ENCODE measurements at regions not wholly inside any gene's neighbourhood (a gene's known extent, or its start where the extent isn't known, plus 50 kb on each side); places are given as distances from the start of the nearest gene placed in this dataset.

- H3K27ac Mint-ChIP-seq = no peak overlapping the region
- H3K9me3 Mint-ChIP-seq = peaks cover 4% of the 10 kb centered on the region
- no peak overlapping the region for H3K4me3 Mint-ChIP-seq
- POLR2A ChIA-PET = no interaction called here
- no peaks in the 10 kb centered on the region for H3K36me3 Mint-ChIP-seq
- H3K4me1 Mint-ChIP-seq = no peaks in the 10 kb centered on the region
- ATAC-seq (ENCODE audit: low read depth) (no peak), DNase-seq (no peak)
- H3K27me3 Mint-ChIP-seq = no peaks in the 10 kb centered on the region
Measured at GRCh38 chr9:115385383-115386122, 267.6 kb upstream of the TNC start.

- Mint-ChIP-seq H3K9me3 (peaks cover 2% of the 10 kb centered on the region), H3K27me3 (no peaks in the 10 kb centered on the region), H3K4me1 (no peaks in the 10 kb centered on the region), H3K36me3 (no peaks in the 10 kb centered on the region), H3K4me3 (no peak overlapping the region), H3K27ac (no peak overlapping the region)
- POLR2A ChIA-PET = no interaction called here
- DNase-seq = no peak
- no peak for ATAC-seq (ENCODE audit: low read depth)
Measured at GRCh38 chr9:115386963-115387770, 269.2 kb upstream of the TNC start.

- peaks cover 3% of the 10 kb centered on the region for H3K4me1 Mint-ChIP-seq
- no peak for DNase-seq
- no peak overlapping the region for H3K4me3 Mint-ChIP-seq
- H3K36me3 Mint-ChIP-seq = no peaks in the 10 kb centered on the region
- POLR2A ChIA-PET = interaction anchor here (0.6 kb wide), 1 partner anchor 1260 kb away, joined by 3 read pairs; no protein-coding TSS in a partner anchor
- no peak overlapping the region for H3K27ac Mint-ChIP-seq
- no peak for ATAC-seq (ENCODE audit: low read depth)
- no peaks in the 10 kb centered on the region for H3K9me3 Mint-ChIP-seq
- H3K27me3 Mint-ChIP-seq = peaks cover 6% of the 10 kb centered on the region
Measured at GRCh38 chr9:115391168-115391825, 273.3 kb upstream of the TNC start.

GRCh38 chr9:115393976-115394775 is 276.2 kb upstream of the TNC start:
- H3K27ac Mint-ChIP-seq = no peak overlapping the region
- POLR2A ChIA-PET = no interaction called here
- ATAC-seq (ENCODE audit: low read depth) = no peak

DNA sequence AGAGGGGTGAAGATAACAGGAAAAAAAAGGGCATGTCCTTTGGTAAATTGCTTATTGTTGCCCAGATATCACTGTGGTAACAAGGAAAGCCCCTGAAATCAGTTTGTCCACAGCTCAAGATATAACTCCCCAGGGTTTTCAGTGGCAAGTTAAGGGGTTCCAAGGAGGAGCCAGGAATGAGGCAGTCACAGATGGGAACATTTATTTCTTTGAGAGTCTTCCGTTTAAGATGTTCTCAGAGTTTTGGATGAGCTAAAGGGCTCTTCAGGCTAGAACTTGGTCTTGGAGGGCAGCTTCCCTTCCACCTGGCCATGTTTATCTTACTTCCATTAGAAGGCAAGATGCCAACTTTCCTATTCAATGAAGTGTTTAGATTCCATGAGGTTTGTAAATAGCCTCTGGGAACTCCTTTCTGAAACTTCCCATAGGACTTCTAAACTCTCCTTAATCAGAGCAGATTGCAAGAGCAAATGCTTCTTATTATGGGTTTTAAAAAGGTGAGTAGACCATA is 277.6 kb upstream of the TNC start:
- H3K4me3 Mint-ChIP-seq = no peak overlapping the region
- DNase-seq = no peak
- peaks cover 3% of the 10 kb centered on the region for H3K4me1 Mint-ChIP-seq
- H3K27me3 Mint-ChIP-seq = peaks cover 6% of the 10 kb centered on the region
- no peaks in the 10 kb centered on the region for H3K36me3 Mint-ChIP-seq
- ATAC-seq (ENCODE audit: low read depth) = no peak
- H3K9me3 Mint-ChIP-seq = no peaks in the 10 kb centered on the region
- POLR2A ChIA-PET = no interaction called here
- no peak overlapping the region for H3K27ac Mint-ChIP-seq

More at GRCh38 chr9:115393976-115394775, 276.2 kb upstream of the TNC start:
- H3K9me3 Mint-ChIP-seq = no peaks in the 10 kb centered on the region
- H3K36me3 Mint-ChIP-seq = no peaks in the 10 kb centered on the region
- H3K4me3 Mint-ChIP-seq = no peak overlapping the region
- peaks cover 3% of the 10 kb centered on the region for H3K4me1 Mint-ChIP-seq
- no peak for DNase-seq
- peaks cover 6% of the 10 kb centered on the region for H3K27me3 Mint-ChIP-seq

- Mint-ChIP-seq H3K27me3 (peaks cover 6% of the 10 kb centered on the region), H3K4me1 (peaks cover 3% of the 10 kb centered on the region), H3K27ac (no peak overlapping the region), H3K36me3 (no peaks in the 10 kb centered on the region), H3K9me3 (no peaks in the 10 kb centered on the region), H3K4me3 (no peak overlapping the region)
- POLR2A ChIA-PET = no interaction called here
- no peak for DNase-seq
- no peak for ATAC-seq (ENCODE audit: low read depth)
Measured at GRCh38 chr9:115396071-115396529, 278.1 kb upstream of the TNC start.

GRCh38 chr9:115397591-115398312 is 279.8 kb upstream of the TNC start:
- POLR2A ChIA-PET = no interaction called here
- Mint-ChIP-seq H3K36me3 (no peaks in the 10 kb centered on the region), H3K27ac (no peak overlapping the region), H3K4me1 (peaks cover 3% of the 10 kb centered on the region), H3K4me3 (no peak overlapping the region), H3K9me3 (no peaks in the 10 kb centered on the region), H3K27me3 (peaks cover 6% of the 10 kb centered on the region)
- no peak for DNase-seq
- no peak for ATAC-seq (ENCODE audit: low read depth)

DNA sequence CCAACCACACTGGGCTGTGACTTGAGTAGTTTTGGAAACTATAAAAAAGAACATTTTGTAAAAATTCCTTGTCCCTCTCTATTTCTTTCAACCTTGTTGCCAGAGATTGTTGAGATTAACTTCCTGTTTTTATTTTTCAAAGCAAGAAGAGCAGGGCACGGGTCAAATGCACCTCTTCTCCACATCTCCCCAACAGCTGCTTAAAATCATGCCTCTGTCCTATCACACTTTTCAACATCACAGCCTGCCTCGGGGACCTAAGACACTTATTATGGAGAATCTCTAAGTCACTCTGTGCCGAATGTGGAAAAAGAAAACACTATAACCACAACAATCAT is 280.3 kb upstream of the TNC start:
- no peaks in the 10 kb centered on the region for H3K9me3 Mint-ChIP-seq
- H3K36me3 Mint-ChIP-seq = no peaks in the 10 kb centered on the region
- no peak for DNase-seq
- H3K27ac Mint-ChIP-seq = no peak overlapping the region
- H3K27me3 Mint-ChIP-seq = peaks cover 6% of the 10 kb centered on the region
- POLR2A ChIA-PET = no interaction called here
- H3K4me3 Mint-ChIP-seq = no peak overlapping the region
- ATAC-seq (ENCODE audit: low read depth) = no peak
- H3K4me1 Mint-ChIP-seq = peaks cover 3% of the 10 kb centered on the region

DNA sequence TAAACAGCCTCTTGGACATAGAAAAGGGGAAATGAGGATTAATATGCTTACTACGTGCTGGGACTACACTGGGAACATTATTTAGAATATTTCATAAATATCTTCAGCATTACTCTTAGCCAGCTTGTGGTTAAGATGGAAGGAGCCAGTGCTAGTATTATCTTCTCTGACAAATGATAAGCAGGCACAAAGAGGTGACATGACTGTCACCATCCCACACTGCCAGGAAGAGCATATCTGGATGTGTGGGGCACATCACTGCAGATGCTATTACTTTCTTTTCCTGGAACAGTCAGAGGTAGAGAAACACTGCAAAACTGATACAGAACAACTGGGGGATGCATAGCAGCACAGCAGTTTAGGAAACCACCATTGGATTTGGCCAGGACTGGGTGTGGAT is 281.0 kb upstream of the TNC start:
- Mint-ChIP-seq H3K9me3 (no peaks in the 10 kb centered on the region), H3K27me3 (peaks cover 6% of the 10 kb centered on the region), H3K27ac (no peak overlapping the region), H3K36me3 (no peaks in the 10 kb centered on the region), H3K4me1 (peaks cover 3% of the 10 kb centered on the region), H3K4me3 (no peak overlapping the region)
- ATAC-seq (ENCODE audit: low read depth) (no peak), DNase-seq (no peak)
- POLR2A ChIA-PET = no interaction called here

DNA sequence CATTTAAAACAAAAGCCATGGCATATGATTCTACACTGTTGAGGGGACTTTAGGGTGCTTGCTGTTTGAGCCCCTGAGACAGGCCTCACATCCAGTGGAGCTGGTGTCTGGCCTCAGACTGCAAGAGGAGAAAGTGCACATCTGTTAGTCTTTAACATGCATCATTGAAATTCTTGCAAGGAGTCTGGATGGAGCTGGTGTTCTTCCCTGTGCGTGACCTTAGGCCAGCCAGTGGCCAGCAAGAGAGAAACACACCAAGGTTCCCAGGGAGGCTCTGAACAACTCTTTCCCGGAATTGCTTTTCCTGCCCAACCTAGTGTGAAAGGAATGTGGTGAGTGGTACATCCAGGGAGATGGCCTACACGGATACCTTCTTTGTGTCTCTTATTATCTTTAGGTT is 282.8 kb upstream of the TNC start:
- Mint-ChIP-seq H3K27ac (no peak overlapping the region), H3K36me3 (no peaks in the 10 kb centered on the region), H3K4me1 (peaks cover 3% of the 10 kb centered on the region), H3K9me3 (no peaks in the 10 kb centered on the region), H3K27me3 (peaks cover under 1% of the 10 kb centered on the region), H3K4me3 (no peak overlapping the region)
- POLR2A ChIA-PET = no interaction called here
- no peak for DNase-seq
- ATAC-seq (ENCODE audit: low read depth) = no peak

DNA sequence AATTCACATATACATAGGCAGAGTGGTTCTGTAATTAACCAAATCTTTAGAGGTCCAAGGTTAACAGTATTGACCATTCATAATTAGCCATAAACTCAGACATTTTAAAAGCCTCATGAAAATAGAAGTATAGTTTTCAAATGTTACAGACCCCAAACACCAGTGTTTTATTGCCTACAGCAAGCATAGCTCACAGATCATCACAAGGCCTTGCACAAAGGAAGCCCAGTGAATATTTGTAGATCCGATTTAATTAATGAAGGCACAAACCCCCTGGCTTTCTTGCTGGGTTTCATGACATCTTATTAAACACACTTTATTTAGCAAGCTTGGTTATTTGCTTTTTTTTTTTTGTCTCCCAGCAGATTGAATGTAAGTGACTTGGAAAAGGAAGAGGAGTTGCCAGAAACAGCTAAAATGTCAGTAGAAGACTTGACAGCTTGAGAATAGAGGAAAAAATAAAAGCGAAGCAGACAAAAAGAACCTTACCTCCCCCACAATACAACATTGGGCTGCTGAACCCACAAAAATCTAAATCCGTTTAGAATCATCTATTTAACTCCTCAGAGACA is 283.9 kb upstream of the TNC start:
- no peaks in the 10 kb centered on the region for H3K36me3 Mint-ChIP-seq
- H3K27me3 Mint-ChIP-seq = no peaks in the 10 kb centered on the region
- POLR2A ChIA-PET = no interaction called here
- DNase-seq = no peak
- no peaks in the 10 kb centered on the region for H3K9me3 Mint-ChIP-seq
- ATAC-seq (ENCODE audit: low read depth) = no peak
- no peaks in the 10 kb centered on the region for H3K4me1 Mint-ChIP-seq
- H3K27ac Mint-ChIP-seq = no peak overlapping the region
- H3K4me3 Mint-ChIP-seq = no peak overlapping the region

DNA sequence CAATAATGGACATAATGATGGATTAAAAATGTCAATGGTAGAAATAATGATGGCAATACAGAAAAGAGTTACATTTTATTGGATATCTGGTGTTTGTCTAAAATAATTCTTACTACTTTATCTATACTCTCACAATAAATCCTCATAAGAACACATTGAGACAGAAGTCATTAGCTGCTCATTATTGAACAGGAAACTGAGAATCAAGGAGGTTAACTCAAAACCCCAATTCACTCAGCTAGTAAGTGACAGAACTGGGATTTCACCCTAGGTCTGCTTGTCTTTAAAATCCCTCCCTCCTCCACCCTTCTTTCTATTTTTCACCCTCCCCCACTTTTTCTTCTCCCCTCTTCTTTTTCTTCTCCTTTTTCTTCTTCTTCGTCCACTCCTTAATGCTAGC is 285.8 kb upstream of the TNC start:
- ATAC-seq (ENCODE audit: low read depth) (no peak), DNase-seq (no peak)
- no peaks in the 10 kb centered on the region for H3K36me3 Mint-ChIP-seq
- H3K27ac Mint-ChIP-seq = no peak overlapping the region
- H3K27me3 Mint-ChIP-seq = no peaks in the 10 kb centered on the region
- no peak overlapping the region for H3K4me3 Mint-ChIP-seq
- no peaks in the 10 kb centered on the region for H3K9me3 Mint-ChIP-seq
- POLR2A ChIA-PET = no interaction called here
- H3K4me1 Mint-ChIP-seq = no peaks in the 10 kb centered on the region
